KMS-11 (cell line): ENCODE measurements at regions not wholly inside any gene's neighbourhood (a gene's known extent, or its start where the extent isn't known, plus 50 kb on each side); places are given as distances from the start of the nearest gene placed in this dataset.

Experiments
- H2AFZ ChIP-seq: fragments of 200-600 bp; sonication (generic); 2 replicates; pipeline ENCODE4 v1.6.1; 2016; ENCODE audit warnings: antibody characterized with exemption, mixed run types, low read depth
- H3K27ac ChIP-seq: fragments of 200-600 bp; sonication (generic); 2 replicates; pipeline ENCODE4 v1.6.1; 2016; ENCODE audit warnings: mild to moderate bottlenecking, mixed run types
- H3K27me3 ChIP-seq: fragments of 200-600 bp; sonication (generic); 2 replicates; pipeline ENCODE4 v1.6.1; 2017; ENCODE audit warnings: mild to moderate bottlenecking, low read depth, mixed run types, moderate library complexity; ENCODE audit not compliant: insufficient read depth
- H3K36me3 ChIP-seq: fragments of 200-600 bp; sonication (generic); 2 replicates; pipeline ENCODE4 v1.6.1; 2017; ENCODE audit warnings: mild to moderate bottlenecking, mixed run types; ENCODE audit not compliant: insufficient read depth
- H3K4me1 ChIP-seq: fragments of 200-600 bp; sonication (generic); 2 replicates; pipeline ENCODE4 v1.6.1; 2016; ENCODE audit warnings: mild to moderate bottlenecking, low read depth, mixed run types; ENCODE audit not compliant: poor library complexity, severe bottlenecking
- H3K4me2 ChIP-seq: fragments of 200-600 bp; sonication (generic); 2 replicates; pipeline ENCODE4 v1.7.0; 2016; ENCODE audit warnings: mild to moderate bottlenecking, mixed run types
- H3K4me3 ChIP-seq: fragments of 200-600 bp; sonication (generic); IDR thresholded peaks from 2 replicates; pipeline ENCODE4 v1.6.1; 2017; ENCODE audit warnings: low read depth, low read length, mixed read lengths; ENCODE audit not compliant: insufficient read depth
- H3K79me2 ChIP-seq: fragments of 200-600 bp; sonication (generic); 2 replicates; pipeline ENCODE4 v1.6.1; 2016; ENCODE audit warnings: low read depth, mixed run types; ENCODE audit not compliant: insufficient read depth
- H3K9ac ChIP-seq: fragments of 200-600 bp; sonication (generic); 2 replicates; pipeline ENCODE4 v1.6.1; 2016; ENCODE audit warnings: mild to moderate bottlenecking, mixed run types
- H4K20me1 ChIP-seq: fragments of 200-600 bp; sonication (generic); 2 replicates; pipeline ENCODE4 v1.6.1; 2016; ENCODE audit warnings: mild to moderate bottlenecking, mixed run types; ENCODE audit not compliant: insufficient read depth
- TF ChIP-seq, protein P1 (sequence below): fragments of 200-600 bp; sonication (generic); conservative IDR thresholded peaks from 2 replicates; pipeline ENCODE4 v1.6.1; 2017; ENCODE audit warnings: low read depth, mild to moderate bottlenecking, antibody characterized with exemption, low read length, moderate library complexity, mixed read lengths

DNA sequence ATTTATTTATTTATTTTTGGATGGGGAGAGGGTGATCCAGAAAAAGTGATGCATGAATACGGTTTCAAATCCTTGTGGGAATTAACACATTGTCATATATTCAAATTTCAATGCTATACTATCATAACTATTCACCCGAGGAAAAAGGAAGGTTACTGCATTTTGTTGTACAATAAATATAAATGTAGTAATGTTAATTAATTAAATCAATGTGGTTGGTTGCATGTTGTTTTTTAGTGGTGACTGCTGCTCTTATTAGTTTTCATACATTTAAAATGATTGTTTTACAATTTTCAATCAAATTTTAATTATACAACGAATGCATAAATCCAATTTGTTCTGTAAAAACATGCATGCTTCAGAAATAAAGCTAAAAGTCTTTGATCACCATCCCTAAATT lies 180.5 kb downstream of the ZFP64 start:
- no peak overlapping the region for H3K4me3 ChIP-seq
- no peaks in the 10 kb centered on the region for H3K27me3 ChIP-seq
- no peak overlapping the region for H3K4me2 ChIP-seq
- no peak overlapping the region for H3K9ac ChIP-seq
- H4K20me1 ChIP-seq, result no peaks in the 10 kb centered on the region
- H2AFZ ChIP-seq, result no peak overlapping the region
- no peaks in the 10 kb centered on the region for H3K4me1 ChIP-seq
- TF ChIP-seq, protein P1, sequence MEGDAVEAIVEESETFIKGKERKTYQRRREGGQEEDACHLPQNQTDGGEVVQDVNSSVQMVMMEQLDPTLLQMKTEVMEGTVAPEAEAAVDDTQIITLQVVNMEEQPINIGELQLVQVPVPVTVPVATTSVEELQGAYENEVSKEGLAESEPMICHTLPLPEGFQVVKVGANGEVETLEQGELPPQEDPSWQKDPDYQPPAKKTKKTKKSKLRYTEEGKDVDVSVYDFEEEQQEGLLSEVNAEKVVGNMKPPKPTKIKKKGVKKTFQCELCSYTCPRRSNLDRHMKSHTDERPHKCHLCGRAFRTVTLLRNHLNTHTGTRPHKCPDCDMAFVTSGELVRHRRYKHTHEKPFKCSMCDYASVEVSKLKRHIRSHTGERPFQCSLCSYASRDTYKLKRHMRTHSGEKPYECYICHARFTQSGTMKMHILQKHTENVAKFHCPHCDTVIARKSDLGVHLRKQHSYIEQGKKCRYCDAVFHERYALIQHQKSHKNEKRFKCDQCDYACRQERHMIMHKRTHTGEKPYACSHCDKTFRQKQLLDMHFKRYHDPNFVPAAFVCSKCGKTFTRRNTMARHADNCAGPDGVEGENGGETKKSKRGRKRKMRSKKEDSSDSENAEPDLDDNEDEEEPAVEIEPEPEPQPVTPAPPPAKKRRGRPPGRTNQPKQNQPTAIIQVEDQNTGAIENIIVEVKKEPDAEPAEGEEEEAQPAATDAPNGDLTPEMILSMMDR, result no peak
- no peaks in the 10 kb centered on the region for H3K36me3 ChIP-seq
- no peaks in the 10 kb centered on the region for H3K79me2 ChIP-seq
- no peak overlapping the region for H3K27ac ChIP-seq

DNA sequence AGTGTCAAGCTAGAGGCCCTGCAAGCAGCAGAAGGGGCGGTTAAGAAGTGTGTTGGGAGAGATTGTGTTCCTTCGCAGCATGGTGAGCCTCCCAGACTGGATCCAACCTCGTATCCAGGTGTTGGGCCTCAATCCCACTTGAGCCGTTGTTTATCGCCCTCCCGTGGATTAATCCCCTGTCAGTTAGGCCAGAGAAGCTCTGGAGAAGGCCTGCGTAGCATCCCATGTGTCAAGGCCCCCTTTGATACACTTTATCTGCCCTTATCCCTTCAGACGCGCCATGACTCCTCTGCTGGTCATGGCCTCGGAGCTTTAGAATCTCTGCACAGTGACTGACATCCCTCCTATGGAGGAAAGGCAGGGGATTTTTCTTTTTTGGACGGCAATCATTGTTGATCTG lies 181.0 kb downstream of the ZFP64 start:
- no peak overlapping the region for H3K9ac ChIP-seq
- TF ChIP-seq, protein P1, result no peak
- H3K4me1 ChIP-seq, result no peaks in the 10 kb centered on the region
- H3K79me2 ChIP-seq, result no peaks in the 10 kb centered on the region
- H3K27me3 ChIP-seq, result no peaks in the 10 kb centered on the region
- H4K20me1 ChIP-seq, result no peaks in the 10 kb centered on the region
- no peak overlapping the region for H3K4me2 ChIP-seq
- no peak overlapping the region for H3K4me3 ChIP-seq
- H3K36me3 ChIP-seq, result no peaks in the 10 kb centered on the region
- H2AFZ ChIP-seq, result no peak overlapping the region
- H3K27ac ChIP-seq, result no peak overlapping the region

DNA sequence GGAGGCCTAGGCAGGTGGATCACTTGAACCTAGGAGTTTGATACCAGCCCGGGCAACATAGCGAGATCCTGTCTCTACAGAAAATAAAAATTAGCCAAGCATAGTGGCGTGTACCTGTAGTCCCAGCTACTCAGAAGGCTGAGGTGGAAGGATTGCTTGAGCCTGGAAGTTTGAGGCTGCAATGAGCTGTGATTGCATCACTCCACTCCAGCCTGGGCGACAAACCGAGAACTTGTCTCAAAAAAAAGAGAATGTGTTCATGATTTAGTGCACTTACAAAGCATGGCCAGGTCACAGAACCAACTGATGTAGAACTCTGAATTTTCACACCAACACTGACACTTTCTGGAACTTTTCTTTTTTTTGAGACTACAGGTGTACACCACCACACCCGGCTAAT lies 182.7 kb downstream of the ZFP64 start:
- H3K4me1 ChIP-seq, result no peaks in the 10 kb centered on the region
- H3K27ac ChIP-seq, result no peak overlapping the region
- H3K9ac ChIP-seq, result no peak overlapping the region
- no peak overlapping the region for H3K4me2 ChIP-seq
- TF ChIP-seq, protein P1, result no peak
- H3K27me3 ChIP-seq, result no peaks in the 10 kb centered on the region
- no peaks in the 10 kb centered on the region for H3K79me2 ChIP-seq
- H2AFZ ChIP-seq, result no peak overlapping the region
- no peak overlapping the region for H3K4me3 ChIP-seq
- H3K36me3 ChIP-seq, result no peaks in the 10 kb centered on the region
- H4K20me1 ChIP-seq, result no peaks in the 10 kb centered on the region

DNA sequence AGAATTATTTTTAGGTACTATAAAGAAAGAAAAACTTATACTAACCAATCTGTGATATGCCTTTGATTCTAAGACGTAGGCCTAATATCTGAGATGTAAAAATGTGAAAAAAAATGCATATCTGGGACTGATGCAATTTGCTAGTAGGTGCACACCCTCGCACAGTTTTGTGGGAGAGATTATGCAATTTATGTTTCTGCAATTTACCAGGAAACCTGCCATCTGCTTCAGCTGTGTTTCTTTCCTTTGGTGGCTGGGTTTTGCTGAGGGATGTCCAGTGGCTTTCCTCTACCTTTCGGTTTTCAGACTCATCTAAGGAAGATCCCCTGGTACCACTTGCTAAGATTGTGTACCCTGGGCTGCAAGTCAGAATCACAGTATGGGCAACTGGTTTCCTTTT lies 186.9 kb downstream of the ZFP64 start:
- Histone ChIP-seq H2AFZ (no peak overlapping the region), H3K27ac (no peak overlapping the region), H3K27me3 (no peaks in the 10 kb centered on the region), H3K9ac (no peak overlapping the region), H3K79me2 (no peaks in the 10 kb centered on the region), H3K4me2 (no peak overlapping the region), H3K4me3 (no peak overlapping the region), H3K4me1 (no peaks in the 10 kb centered on the region), H4K20me1 (no peaks in the 10 kb centered on the region), H3K36me3 (no peaks in the 10 kb centered on the region)
- TF ChIP-seq, protein P1, result no peak

DNA sequence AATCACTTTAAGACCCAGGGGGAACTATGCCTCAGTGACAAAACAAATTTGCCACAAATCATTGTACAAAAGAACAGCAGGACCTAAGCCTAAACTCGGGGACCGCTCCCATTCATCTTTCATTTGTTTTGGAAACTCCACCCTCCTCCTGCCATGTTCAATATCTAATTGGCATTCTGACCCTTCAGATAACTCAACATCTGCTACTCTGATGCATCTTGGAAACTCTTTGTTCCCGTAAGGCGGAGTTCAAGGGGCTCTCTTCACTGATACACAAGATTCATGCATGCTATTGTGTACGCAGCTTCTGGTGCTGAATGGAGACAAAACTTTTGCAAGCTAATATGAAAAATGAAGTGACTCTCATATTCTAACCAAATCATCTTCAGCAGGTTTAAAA lies 187.6 kb downstream of the ZFP64 start:
- H3K4me1 ChIP-seq, result no peaks in the 10 kb centered on the region
- H2AFZ ChIP-seq, result no peak overlapping the region
- TF ChIP-seq, protein P1, result no peak
- H3K27ac ChIP-seq, result no peak overlapping the region
- H3K9ac ChIP-seq, result no peak overlapping the region
- no peaks in the 10 kb centered on the region for H3K27me3 ChIP-seq
- H3K36me3 ChIP-seq, result no peaks in the 10 kb centered on the region
- H3K4me2 ChIP-seq, result no peak overlapping the region
- H3K4me3 ChIP-seq, result no peak overlapping the region
- no peaks in the 10 kb centered on the region for H4K20me1 ChIP-seq
- no peaks in the 10 kb centered on the region for H3K79me2 ChIP-seq
